Left ventricle myocardium inferior (tissue), 1 donor: ENCODE measurements at regions not wholly inside any gene's neighbourhood (a gene's known extent, or its start where the extent isn't known, plus 50 kb on each side); places are given as distances from the start of the nearest gene placed in this dataset.

Experiments
- DNase-seq: peaks from one replicate; pipeline ENCODE4 v3.0.0-alpha.2; 2020
- H3K27ac ChIP-seq: fragments of 200-600 bp; replicated peaks from 2 replicates; pipeline ENCODE4 v1.8.0; 2021
- H3K27me3 ChIP-seq: fragments of 200-600 bp; 2 replicates; pipeline ENCODE4 v1.8.0; 2021; ENCODE audit warnings: low read depth
- H3K36me3 ChIP-seq: fragments of 200-600 bp; 2 replicates; pipeline ENCODE4 v1.8.0; 2021
- H3K4me1 ChIP-seq: fragments of 200-600 bp; 2 replicates; pipeline ENCODE4 v1.8.0; 2021
- H3K4me3 ChIP-seq: fragments of 200-600 bp; 2 replicates; pipeline ENCODE4 v1.8.0; 2021; ENCODE audit warnings: mild to moderate bottlenecking, moderate library complexity
- H3K9me3 ChIP-seq: fragments of 200-600 bp; replicated peaks from 2 replicates; pipeline ENCODE4 v1.8.0; 2021
- CTCF ChIP-seq: fragments of 200-600 bp; IDR thresholded peaks from 2 replicates; pipeline ENCODE4 v1.8.0; 2021; ENCODE audit warnings: antibody characterized with exemption, mild to moderate bottlenecking, borderline replicate concordance
- intact Hi-C: fragments of 100-400 bp; cut with micrococcal nuclease; formaldehyde crosslinking; loops from one replicate; pipeline ENCODE4 v1.11.0; 2022
- donor health status: DM: no; HTN: yes; CAD: no; lungs with severe emphysema.

GRCh38 chr12:31201382-31201781 is 124.6 kb downstream of the SINHCAF start:
- Histone ChIP-seq H3K36me3 (no peaks in the 10 kb centered on the region), H3K27ac (no peak overlapping the region), H3K4me3 (no peak overlapping the region), H3K27me3 (peaks cover 5% of the 10 kb centered on the region), H3K4me1 (peaks cover 3% of the 10 kb centered on the region), H3K9me3 (peaks cover 3% of the 10 kb centered on the region)
- intact Hi-C loops = no loop called here
- no peak for TF ChIP-seq CTCF
- no peak for DNase-seq

GRCh38 chr12:31203261-31203660 is 122.7 kb downstream of the SINHCAF start:
- intact Hi-C loops = no loop called here

GRCh38 chr12:31205054-31205453 is 120.9 kb downstream of the SINHCAF start:
- intact Hi-C loops = no loop called here
- no peak for DNase-seq
- no peak overlapping the region for H3K27ac ChIP-seq

More at GRCh38 chr12:31203261-31203660, 122.7 kb downstream of the SINHCAF start:
- Histone ChIP-seq H3K9me3 (peaks cover 3% of the 10 kb centered on the region), H3K4me3 (no peak overlapping the region), H3K36me3 (no peaks in the 10 kb centered on the region), H3K27me3 (peaks cover 5% of the 10 kb centered on the region), H3K4me1 (peaks cover 3% of the 10 kb centered on the region), H3K27ac (no peak overlapping the region)
- no peak for TF ChIP-seq CTCF
- DNase-seq = no peak

GRCh38 chr12:31206038-31206670 is 119.8 kb downstream of the SINHCAF start:
- no peaks in the 10 kb centered on the region for H3K9me3 ChIP-seq
- no peaks in the 10 kb centered on the region for H3K36me3 ChIP-seq
- peak overlapping the region; percentile 18 for H3K27ac ChIP-seq
- TF ChIP-seq CTCF = no peak
- intact Hi-C loops = no loop called here
- H3K4me1 ChIP-seq = peaks cover 3% of the 10 kb centered on the region
- DNase-seq = no peak
- H3K4me3 ChIP-seq = no peak overlapping the region
- peaks cover 5% of the 10 kb centered on the region for H3K27me3 ChIP-seq

More at GRCh38 chr12:31205054-31205453, 120.9 kb downstream of the SINHCAF start:
- no peaks in the 10 kb centered on the region for H3K36me3 ChIP-seq
- peaks cover 3% of the 10 kb centered on the region for H3K4me1 ChIP-seq
- peaks cover 5% of the 10 kb centered on the region for H3K27me3 ChIP-seq
- H3K4me3 ChIP-seq = no peak overlapping the region
- H3K9me3 ChIP-seq = no peaks in the 10 kb centered on the region
- no peak for TF ChIP-seq CTCF

GRCh38 chr12:31207799-31208465 is 118.0 kb downstream of the SINHCAF start:
- H3K4me1 ChIP-seq = peaks cover 3% of the 10 kb centered on the region
- no peak overlapping the region for H3K4me3 ChIP-seq
- H3K27ac ChIP-seq = no peak overlapping the region
- intact Hi-C loops = no loop called here
- no peak for TF ChIP-seq CTCF
- H3K36me3 ChIP-seq = no peaks in the 10 kb centered on the region
- DNase-seq = no peak
- no peaks in the 10 kb centered on the region for H3K27me3 ChIP-seq
- no peaks in the 10 kb centered on the region for H3K9me3 ChIP-seq
